HCT116 (cell line): ENCODE measurements at regions not wholly inside any gene's neighbourhood (a gene's known extent, or its start where the extent isn't known, plus 50 kb on each side); places are given as distances from the start of the nearest gene placed in this dataset.

ENCODE experiments used
- ATAC-seq: fragments of 200-7000 bp; cut with Tn5 transposase; 2 replicates; pipeline ENCODE4 v1.9.1; 2020; ENCODE audit warnings: mild to moderate bottlenecking, moderate library complexity
- BruUV-seq: library from RNA; stranded (reverse); fragments of 400-500 nt; replicated peaks from 2 replicates; lab custom pipeline; 2021; lab: Mats Ljungman, UMichigan
- CTCF ChIA-PET: fragments of 300-600 bp; sonication (Branson Sonifier 250); formaldehyde crosslinking; loops from one replicate; lab custom pipeline; 2021; ENCODE audit warnings: antibody characterized with exemption; lab: Charles Lee
- POLR2A ChIA-PET: fragments of 300-600, 350-600 bp; sonication (Branson Sonifier 250); formaldehyde crosslinking; loops from one replicate; lab custom pipeline; 2021; ENCODE audit warnings: antibody characterized with exemption; lab: Charles Lee
- RAD21 ChIA-PET, 2 experiments: fragments of 300-600 bp; sonication (Branson Sonifier 250); formaldehyde crosslinking; loops; one replicate each; lab custom pipeline; 2023; ENCODE audit warnings: low total read pairs in 2 of 2; ENCODE audit not compliant: uncharacterized antibody in 2 of 2, unreplicated experiment in 2 of 2, low non-redundant PET in 1 of 2; lab: Charles Lee
- DNase-seq: peaks from one replicate; pipeline ENCODE4 v3.0.0-alpha.2; 2010; ENCODE audit warnings: low read depth, low spot score
- H2AFZ ChIP-seq: fragments of 200-600 bp; shearing (Covaris generic), sonication (generic); 2 replicates; pipeline ENCODE4 v1.6.1; 2017; ENCODE audit warnings: low read depth, mixed run types, mixed read lengths, antibody characterized with exemption, low read length; ENCODE audit not compliant: poor library complexity, severe bottlenecking
- H3K27ac ChIP-seq: 2 replicates; pipeline ENCODE4 v1.5.1; 2012; ENCODE audit warnings: low read depth, low read length
- H3K27me3 ChIP-seq: fragments of 200-600 bp; sonication (generic); 2 replicates; pipeline ENCODE4 v1.6.1; 2016; ENCODE audit warnings: mixed run types, low read length, mixed read lengths; ENCODE audit not compliant: insufficient read depth
- H3K36me3 ChIP-seq, 2 experiments: fragments of 200-500 bp in 1 of 2; fragments of 200-600 bp in 1 of 2; sonication (Bioruptor generic) in 1 of 2; sonication (generic) in 1 of 2; 2 replicates each; pipeline versions ENCODE4 v1.5.1 to v1.6.1; 2014 to 2016; ENCODE audit warnings: low read length in 2 of 2, inconsistent platforms in 1 of 2, mixed read lengths in 1 of 2, mixed run types in 1 of 2; ENCODE audit not compliant: insufficient read depth in 2 of 2, control insufficient read depth in 1 of 2
- H3K4me1 ChIP-seq, 2 experiments: fragments of 200-600 bp in 1 of 2; sonication (generic) in 1 of 2; 2 replicates each; pipeline versions ENCODE4 v1.5.1 to v1.6.1; 2012 to 2017; ENCODE audit warnings: low read length in 2 of 2, inconsistent platforms in 1 of 2, mild to moderate bottlenecking in 1 of 2, mixed read lengths in 1 of 2, mixed run types in 1 of 2, moderate library complexity in 1 of 2; ENCODE audit not compliant: insufficient read depth in 2 of 2, control insufficient read depth in 1 of 2
- H3K4me2 ChIP-seq: fragments of 200-600 bp; sonication (generic); 2 replicates; pipeline ENCODE4 v1.6.1; 2017; ENCODE audit warnings: mixed run types, low read length, mixed read lengths
- H3K4me3 ChIP-seq, 2 experiments: fragments of 200-600 bp in 1 of 2; sonication (generic) in 1 of 2; replicated peaks in 1 of 2; 2 replicates each; pipeline ENCODE4 v1.5.1; 2011 to 2016; ENCODE audit warnings: low read length in 2 of 2, control low read depth in 1 of 2, low read depth in 1 of 2, mild to moderate bottlenecking in 1 of 2, mixed read lengths in 1 of 2, mixed run types in 1 of 2
- H3K79me2 ChIP-seq: fragments of 200-600 bp; sonication (generic); 2 replicates; pipeline ENCODE4 v1.6.1; 2017; ENCODE audit warnings: mild to moderate bottlenecking, mixed run types, low read length, moderate library complexity, mixed read lengths; ENCODE audit not compliant: insufficient read depth
- H3K9ac ChIP-seq: fragments of 200-600 bp; sonication (generic); 2 replicates; pipeline ENCODE4 v1.6.1; 2016; ENCODE audit warnings: low read length, mixed read lengths
- H3K9me2 ChIP-seq: fragments of 200-600 bp; sonication (generic), shearing (Covaris generic); 2 replicates; pipeline ENCODE4 v1.6.1; 2017; ENCODE audit warnings: mixed run types, mild to moderate bottlenecking, moderate library complexity; ENCODE audit not compliant: insufficient read depth
- H3K9me3 ChIP-seq, 2 experiments: fragments of 200-500 bp in 1 of 2; fragments of 200-600 bp in 1 of 2; sonication (Bioruptor generic) in 1 of 2; sonication (generic) in 1 of 2; 2 replicates each; pipeline ENCODE4 v1.6.1; 2014 to 2017; ENCODE audit warnings: low read length in 2 of 2, mixed read lengths in 2 of 2, inconsistent platforms in 1 of 2, low read depth in 1 of 2, mild to moderate bottlenecking in 1 of 2, mixed run types in 1 of 2, moderate library complexity in 1 of 2; ENCODE audit not compliant: control insufficient read depth in 1 of 2, insufficient read depth in 1 of 2
- H4K20me1 ChIP-seq: fragments of 200-600 bp; sonication (generic), shearing (Covaris generic); 2 replicates; pipeline ENCODE4 v1.6.1; 2017; ENCODE audit warnings: mixed run types, mild to moderate bottlenecking, moderate library complexity; ENCODE audit not compliant: insufficient read depth
- CBX3 ChIP-seq: IDR thresholded peaks from 2 replicates; pipeline ENCODE4 v1.6.1; 2012; ENCODE audit warnings: low read depth
- POLR2A ChIP-seq: IDR thresholded peaks from 2 replicates; pipeline ENCODE4 v1.7.0; 2011; ENCODE audit warnings: borderline replicate concordance; ENCODE audit not compliant: insufficient read depth, insufficient read length; ENCODE audit errors: extremely low read depth
- RAD21 ChIP-seq: IDR thresholded peaks from 2 replicates; pipeline ENCODE4 v1.6.1; 2012; ENCODE audit warnings: low read depth, mild to moderate bottlenecking
- SRF ChIP-seq: IDR thresholded peaks from 2 replicates; pipeline ENCODE4 v1.6.1; 2012; ENCODE audit warnings: low read depth
- TCF7L2 ChIP-seq: IDR thresholded peaks from 2 replicates; pipeline ENCODE4 v1.7.0; 2011; ENCODE audit warnings: borderline replicate concordance, inconsistent platforms; ENCODE audit not compliant: insufficient read depth, insufficient read length; ENCODE audit errors: extremely low read depth
- ZFX ChIP-seq: fragments of 450-650 bp; IDR thresholded peaks from 2 replicates; pipeline ENCODE4 v1.6.1; 2017
- ZNF274 ChIP-seq: fragments of 200-500 bp; sonication (Bioruptor generic); IDR thresholded peaks from 2 replicates; pipeline ENCODE4 v1.6.1; 2014; ENCODE audit warnings: mild to moderate bottlenecking, low read depth, low read length, inconsistent platforms
- intact Hi-C: fragments of 100-400 bp; cut with micrococcal nuclease; formaldehyde crosslinking; loops from 2 replicates; pipeline ENCODE4 v1.10.0; 2022
- TF ChIP-seq, protein P1 (sequence below): IDR thresholded peaks from 2 replicates; pipeline ENCODE4 v1.6.1; 2011; ENCODE audit warnings: mild to moderate bottlenecking, low read length, moderate library complexity; ENCODE audit not compliant: insufficient replicate concordance; ENCODE audit errors: extremely low read depth
- TF ChIP-seq, protein P2 (sequence below): IDR thresholded peaks from 2 replicates; pipeline ENCODE4 v1.6.1; 2012

DNA sequence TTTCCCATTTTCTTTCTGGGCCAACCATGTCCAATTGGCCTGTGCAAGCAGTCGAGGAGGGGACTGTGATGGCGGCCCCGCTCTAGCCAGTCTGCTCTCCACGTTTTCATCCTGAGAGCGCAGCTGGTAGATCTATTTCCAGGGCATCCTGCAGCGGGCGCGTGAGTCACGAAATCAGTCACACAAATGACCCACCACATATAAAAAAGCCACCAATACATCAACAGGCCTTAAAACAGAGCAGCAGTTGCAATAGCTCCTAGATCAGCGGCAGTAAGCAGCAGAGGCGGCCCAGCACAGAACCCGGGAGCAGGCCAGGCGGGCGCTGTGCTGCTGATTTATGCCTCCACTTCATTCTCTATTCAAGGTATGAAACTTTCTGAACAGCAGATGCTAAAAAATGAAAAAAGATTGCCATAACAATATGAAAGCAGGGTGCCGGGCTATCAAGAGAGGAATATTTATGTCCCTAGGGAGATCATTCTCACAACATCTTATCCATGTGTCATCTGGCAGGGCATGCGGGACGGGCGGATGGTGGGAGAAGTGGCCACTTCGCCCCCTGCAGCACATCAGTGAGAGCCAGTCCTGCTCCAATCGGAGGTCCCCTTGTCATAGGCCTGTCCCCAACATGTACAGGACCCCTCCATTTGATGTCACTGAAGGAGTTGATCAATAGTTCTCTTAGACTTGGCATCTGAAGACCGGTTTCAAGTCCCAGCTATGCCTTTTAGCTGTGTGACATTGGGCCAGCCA is 98.0 kb upstream of the GPR26 start:
- ChIA-PET POLR2A (no interaction called here), CTCF (interaction anchor here (2.1 kb wide), 1 partner anchor 525 kb away, joined by 5 read pairs; no protein-coding TSS in a partner anchor), RAD21 (no interaction called here)
- H3K27me3 ChIP-seq = peaks cover 16% of the 10 kb centered on the region; the same call in 1 of the 2 replicates
- DNase-seq = no peak
- BruUV-seq = no TSS peak
- H3K36me3 ChIP-seq = no peaks in the 10 kb centered on the region
- H3K4me2 ChIP-seq = no peak overlapping the region
- intact Hi-C loops = no loop called here
- no peaks in the 10 kb centered on the region for H3K9me3 ChIP-seq
- no peaks in the 10 kb centered on the region for H3K79me2 ChIP-seq
- H3K27ac ChIP-seq = no peak overlapping the region
- no peak overlapping the region for H2AFZ ChIP-seq
- no peak for TF ChIP-seq ZFX
- no peak for TF ChIP-seq POLR2A
- TF ChIP-seq, protein P1, sequence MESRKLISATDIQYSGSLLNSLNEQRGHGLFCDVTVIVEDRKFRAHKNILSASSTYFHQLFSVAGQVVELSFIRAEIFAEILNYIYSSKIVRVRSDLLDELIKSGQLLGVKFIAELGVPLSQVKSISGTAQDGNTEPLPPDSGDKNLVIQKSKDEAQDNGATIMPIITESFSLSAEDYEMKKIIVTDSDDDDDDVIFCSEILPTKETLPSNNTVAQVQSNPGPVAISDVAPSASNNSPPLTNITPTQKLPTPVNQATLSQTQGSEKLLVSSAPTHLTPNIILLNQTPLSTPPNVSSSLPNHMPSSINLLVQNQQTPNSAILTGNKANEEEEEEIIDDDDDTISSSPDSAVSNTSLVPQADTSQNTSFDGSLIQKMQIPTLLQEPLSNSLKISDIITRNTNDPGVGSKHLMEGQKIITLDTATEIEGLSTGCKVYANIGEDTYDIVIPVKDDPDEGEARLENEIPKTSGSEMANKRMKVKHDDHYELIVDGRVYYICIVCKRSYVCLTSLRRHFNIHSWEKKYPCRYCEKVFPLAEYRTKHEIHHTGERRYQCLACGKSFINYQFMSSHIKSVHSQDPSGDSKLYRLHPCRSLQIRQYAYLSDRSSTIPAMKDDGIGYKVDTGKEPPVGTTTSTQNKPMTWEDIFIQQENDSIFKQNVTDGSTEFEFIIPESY = no peak
- TF ChIP-seq RAD21 = no peak
- no peak overlapping the region for H3K9ac ChIP-seq
- H4K20me1 ChIP-seq = no peaks in the 10 kb centered on the region
- H3K4me1 ChIP-seq = peaks cover 0 to 4% of the 10 kb centered on the region in 2 experiments; a peak in 2 of 4 replicates
- no peak for ATAC-seq
- H3K9me2 ChIP-seq = no peaks in the 10 kb centered on the region
- H3K4me3 ChIP-seq = no peak overlapping the region

DNA sequence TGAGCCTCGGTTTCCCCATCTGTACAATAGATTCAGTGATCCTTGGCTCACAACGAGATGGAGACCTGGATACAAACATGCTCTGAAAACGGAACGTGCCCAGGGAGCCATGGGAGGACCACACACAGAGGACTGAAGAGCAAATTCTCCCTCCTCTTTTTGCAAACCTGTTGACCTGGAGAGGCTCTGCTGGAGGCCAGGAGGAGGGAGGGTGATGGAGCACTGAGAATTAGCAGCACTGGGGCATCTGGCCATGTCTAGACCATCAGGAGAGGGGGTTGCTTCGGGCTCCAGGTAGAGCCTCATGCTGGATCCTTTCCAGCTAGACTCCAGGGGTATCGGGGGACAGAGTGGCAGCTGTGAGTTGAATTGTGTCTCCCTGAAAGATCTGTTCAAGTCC is 97.4 kb upstream of the GPR26 start:
- Histone ChIP-seq H3K4me3 (no peak overlapping the region), H3K27me3 (peaks cover 16% of the 10 kb centered on the region; the same call in 1 of the 2 replicates), H3K4me2 (no peak overlapping the region), H3K36me3 (no peaks in the 10 kb centered on the region), H3K9me3 (no peaks in the 10 kb centered on the region), H3K9me2 (no peaks in the 10 kb centered on the region), H3K4me1 (peaks cover 5 to 10% of the 10 kb centered on the region in 2 experiments), H4K20me1 (no peaks in the 10 kb centered on the region), H3K79me2 (no peaks in the 10 kb centered on the region), H2AFZ (no peak overlapping the region), H3K9ac (no peak overlapping the region), H3K27ac (no peak overlapping the region)
- no TSS peak for BruUV-seq
- DNase-seq = no peak
- intact Hi-C loops = no loop called here
- ChIA-PET RAD21 (no interaction called here), POLR2A (no interaction called here), CTCF (no interaction called here)
- no peak for TF ChIP-seq CBX3
- TF ChIP-seq, protein P2, sequence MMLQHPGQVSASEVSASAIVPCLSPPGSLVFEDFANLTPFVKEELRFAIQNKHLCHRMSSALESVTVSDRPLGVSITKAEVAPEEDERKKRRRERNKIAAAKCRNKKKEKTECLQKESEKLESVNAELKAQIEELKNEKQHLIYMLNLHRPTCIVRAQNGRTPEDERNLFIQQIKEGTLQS = no peak
- no peak for TF ChIP-seq TCF7L2
- no peak for TF ChIP-seq SRF
- TF ChIP-seq RAD21 = no peak
- no peak for TF ChIP-seq ZNF274
- ATAC-seq = no peak
